ENCODE measurements at regions not wholly inside any gene's neighbourhood (a gene's known extent, or its start where the extent isn't known, plus 50 kb on each side); places are given as distances from the start of the nearest gene placed in this dataset.

DNA sequence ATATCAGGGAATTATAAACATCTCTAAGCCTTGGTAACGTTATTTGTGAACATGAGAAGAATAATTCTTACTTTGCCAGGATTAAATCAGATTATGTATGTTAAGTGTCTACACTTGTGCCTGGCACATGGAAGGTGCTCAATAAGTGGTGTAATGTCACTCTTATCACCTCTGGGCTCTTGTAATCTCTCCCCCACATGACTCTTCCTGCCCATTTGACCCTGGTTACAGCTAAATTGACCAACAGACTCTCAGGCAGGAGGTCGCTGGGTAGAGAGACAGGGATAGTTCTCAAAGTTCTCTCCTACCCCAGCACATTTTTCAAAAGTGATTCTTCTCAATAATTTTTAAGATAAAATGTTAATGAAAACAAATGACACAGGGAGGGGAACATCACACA, 137.8 kb upstream of the FRMD6 start:
- BruUV-seq (replicated peaks) = no TSS peak
- H3K4me3 ChIP-seq (replicated peaks in 1 of 3; ENCODE audit: insufficient read depth in 1 of 3, low read depth in 1 of 3, low read length in 3 of 3) = no peak overlapping the region
- H3K4me2 ChIP-seq (ENCODE audit: insufficient read depth, low read length) = no peak overlapping the region
- no peaks in the 10 kb centered on the region for H4K20me1 ChIP-seq (replicated peaks; ENCODE audit: control insufficient read depth, extremely low read depth, insufficient read depth, low read length)
- no peaks in the 10 kb centered on the region for H3K79me2 ChIP-seq (ENCODE audit: control insufficient read depth, insufficient read depth, low read length)
- TF ChIP-seq, protein P1, sequence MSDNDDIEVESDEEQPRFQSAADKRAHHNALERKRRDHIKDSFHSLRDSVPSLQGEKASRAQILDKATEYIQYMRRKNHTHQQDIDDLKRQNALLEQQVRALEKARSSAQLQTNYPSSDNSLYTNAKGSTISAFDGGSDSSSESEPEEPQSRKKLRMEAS (IDR thresholded peaks at IDR 0.05; ENCODE audit: insufficient read depth, insufficient read length) = no peak
- no peak for TF ChIP-seq GATA2 (IDR thresholded peaks at IDR 0.05; ENCODE audit: insufficient read depth, insufficient read length, low read depth, low read length)
- no peak for TF ChIP-seq FOS (IDR thresholded peaks at IDR 0.05; ENCODE audit: borderline replicate concordance, insufficient read depth, low read length)
- TF ChIP-seq, protein P2, sequence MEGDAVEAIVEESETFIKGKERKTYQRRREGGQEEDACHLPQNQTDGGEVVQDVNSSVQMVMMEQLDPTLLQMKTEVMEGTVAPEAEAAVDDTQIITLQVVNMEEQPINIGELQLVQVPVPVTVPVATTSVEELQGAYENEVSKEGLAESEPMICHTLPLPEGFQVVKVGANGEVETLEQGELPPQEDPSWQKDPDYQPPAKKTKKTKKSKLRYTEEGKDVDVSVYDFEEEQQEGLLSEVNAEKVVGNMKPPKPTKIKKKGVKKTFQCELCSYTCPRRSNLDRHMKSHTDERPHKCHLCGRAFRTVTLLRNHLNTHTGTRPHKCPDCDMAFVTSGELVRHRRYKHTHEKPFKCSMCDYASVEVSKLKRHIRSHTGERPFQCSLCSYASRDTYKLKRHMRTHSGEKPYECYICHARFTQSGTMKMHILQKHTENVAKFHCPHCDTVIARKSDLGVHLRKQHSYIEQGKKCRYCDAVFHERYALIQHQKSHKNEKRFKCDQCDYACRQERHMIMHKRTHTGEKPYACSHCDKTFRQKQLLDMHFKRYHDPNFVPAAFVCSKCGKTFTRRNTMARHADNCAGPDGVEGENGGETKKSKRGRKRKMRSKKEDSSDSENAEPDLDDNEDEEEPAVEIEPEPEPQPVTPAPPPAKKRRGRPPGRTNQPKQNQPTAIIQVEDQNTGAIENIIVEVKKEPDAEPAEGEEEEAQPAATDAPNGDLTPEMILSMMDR (IDR thresholded peaks at IDR 0.05; ENCODE audit: extremely low read depth in 1 of 2, insufficient read depth in 1 of 2, low read depth in 1 of 2, low read length in 2 of 2) = no peak
- no peak for TF ChIP-seq POLR2AphosphoS5 (IDR thresholded peaks at IDR 0.05; ENCODE audit: insufficient read depth, low read depth, low read length)
- TF ChIP-seq EZH2 (IDR thresholded peaks at IDR 0.05; ENCODE audit: borderline replicate concordance, low read depth, low read length, severe bottlenecking) = no peak
- TF ChIP-seq JUN (IDR thresholded peaks at IDR 0.05; ENCODE audit: borderline replicate concordance, insufficient read depth, insufficient read length, low read depth) = no peak
- no peak for TF ChIP-seq MYC (IDR thresholded peaks at IDR 0.05; ENCODE audit: low read depth, low read length)
- no peak for TF ChIP-seq POLR2A (IDR thresholded peaks at IDR 0.05; ENCODE audit: low read depth, low read length)
- FAIRE-seq (no peak), DNase-seq (ENCODE audit: low read depth, low spot score) (no peak)
- no peaks in the 10 kb centered on the region for H3K9me3 ChIP-seq (replicated peaks; ENCODE audit: control insufficient read depth, insufficient read depth, low read length)
- intact Hi-C loops (cut with micrococcal nuclease) (no loop called here), dilution Hi-C loops (cut with MboI; ENCODE audit: extremely low pct_ligation_motif_present, low sequenced_read_pairs) (no loop called here)
- no peak overlapping the region for H3K9ac ChIP-seq (replicated peaks; ENCODE audit: extremely low read depth, insufficient read depth, low read length)
- H3K27me3 ChIP-seq (ENCODE audit: control insufficient read depth in 2 of 2, insufficient read depth in 2 of 2, low read length in 2 of 2) = no peaks in the 10 kb centered on the region
- H3K9me1 ChIP-seq (replicated peaks; ENCODE audit: control insufficient read depth, extremely low read depth, insufficient read depth, low read length) = no peaks in the 10 kb centered on the region
- ChIA-PET POLR2A (no interaction called here), CTCF (interaction anchor here (1.2 kb wide), 1 partner anchor 10 kb away, joined by 3 read pairs; no protein-coding TSS in a partner anchor)
- H3K27ac ChIP-seq (ENCODE audit: insufficient read depth, low read depth, low read length) = no peak overlapping the region
- H3K36me3 ChIP-seq (ENCODE audit: control insufficient read depth in 2 of 2, extremely low read depth in 1 of 2, insufficient read depth in 2 of 2, low read length in 2 of 2) = no peaks in the 10 kb centered on the region
- H2AFZ ChIP-seq (ENCODE audit: low read depth, low read length) = no peak overlapping the region
- H3K4me1 ChIP-seq (ENCODE audit: control insufficient read depth, extremely low read depth, insufficient read depth, low read length) = no peaks in the 10 kb centered on the region

Data from endothelial cell of umbilical vein (primary cell).